ENCODE measurements at regions not wholly inside any gene's neighbourhood (a gene's known extent, or its start where the extent isn't known, plus 50 kb on each side); places are given as distances from the start of the nearest gene placed in this dataset.

GRCh38 chr3:124567179-124567578 is 163.1 kb upstream of the UMPS start:
- ChIA-PET POLR2A (interaction anchor here in 1 of 2 donors (0.6 kb wide), 1 partner anchor 10 kb away, joined by 3 read pairs; no protein-coding TSS in a partner anchor), CTCF (interaction anchor here (0.8 to 1.4 kb wide), 2 partner anchors 9 kb away, joined by 3 read pairs; no protein-coding TSS in a partner anchor)
- Histone ChIP-seq H3K4me1 (ENCODE audit: control insufficient read depth in 1 of 2, extremely low read depth in 1 of 2, insufficient read depth in 2 of 2, low read length in 2 of 2) (no peaks in the 10 kb centered on the region), H3K4me3 (ENCODE audit: control insufficient read depth in 1 of 2, extremely low read depth in 1 of 2, low read length in 1 of 2) (no peak overlapping the region), H3K9me3 (no peaks in the 10 kb centered on the region), H3K27me3 (replicated peaks in 1 of 2; ENCODE audit: control insufficient read depth in 2 of 2, extremely low read depth in 1 of 2, insufficient read depth in 2 of 2, low read length in 1 of 2) (peaks cover 0 to 4% of the 10 kb centered on the region in 2 experiments), H3K27ac (ENCODE audit: low read length) (no peak overlapping the region), H3K36me3 (ENCODE audit: control insufficient read depth in 2 of 2, extremely low read depth in 1 of 2, insufficient read depth in 1 of 2, low read length in 1 of 2) (no peaks in the 10 kb centered on the region)
- Mint-ChIP-seq H3K36me3 (no peaks in the 10 kb centered on the region), H3K9me3 (no peaks in the 10 kb centered on the region), H3K4me3 (no peak overlapping the region), H3K4me1 (no peaks in the 10 kb centered on the region), H3K27me3 (peaks cover 13% of the 10 kb centered on the region in 2 donors), H3K27ac (no peak overlapping the region)
- DNase-seq (no peak), ATAC-seq (replicated peaks in 1 of 4) (no peak)
- no CpG with 5 or more reads among the region's 1 CpG for WGBS (ENCODE audit: insufficient coverage)

- ChIA-PET CTCF (interaction anchor here (0.9 to 3.4 kb wide), 4 partner anchors 8 to 119 kb away, joined by 3 to 16 read pairs (median 3); no protein-coding TSS in a partner anchor), POLR2A (no interaction called here)
- no peak overlapping the region for H3K4me3 Mint-ChIP-seq
- Histone ChIP-seq H3K4me1 (ENCODE audit: control insufficient read depth in 1 of 2, extremely low read depth in 1 of 2, insufficient read depth in 2 of 2, low read length in 2 of 2) (no peaks in the 10 kb centered on the region), H3K36me3 (ENCODE audit: control insufficient read depth in 2 of 2, extremely low read depth in 1 of 2, insufficient read depth in 1 of 2, low read length in 1 of 2) (no peaks in the 10 kb centered on the region), H3K27ac (ENCODE audit: low read length) (no peak overlapping the region), H3K4me3 (ENCODE audit: control insufficient read depth in 1 of 2, extremely low read depth in 1 of 2, low read length in 1 of 2) (no peak overlapping the region), H3K27me3 (replicated peaks in 1 of 2; ENCODE audit: control insufficient read depth in 2 of 2, extremely low read depth in 1 of 2, insufficient read depth in 2 of 2, low read length in 1 of 2) (peaks cover 0 to under 1% of the 10 kb centered on the region in 2 experiments), H3K9me3 (no peaks in the 10 kb centered on the region)
- H3K36me3 Mint-ChIP-seq, result no peaks in the 10 kb centered on the region
- ATAC-seq (replicated peaks in 1 of 4) (no peak), DNase-seq (no peak)
- no peak overlapping the region for H3K27ac Mint-ChIP-seq
- WGBS (ENCODE audit: insufficient coverage), result 64% methylated on average over 1 of the region's 1 CpG
- H3K9me3 Mint-ChIP-seq, result no peaks in the 10 kb centered on the region
- H3K4me1 Mint-ChIP-seq, result no peaks in the 10 kb centered on the region
- peaks cover 0 to 3% of the 10 kb centered on the region in 2 donors for H3K27me3 Mint-ChIP-seq
Measured at GRCh38 chr3:124569761-124570160, 160.5 kb upstream of the UMPS start.

- Mint-ChIP-seq H3K9me3 (no peaks in the 10 kb centered on the region), H3K4me1 (no peaks in the 10 kb centered on the region), H3K36me3 (no peaks in the 10 kb centered on the region), H3K27ac (no peak overlapping the region), H3K27me3 (peaks cover 0 to 3% of the 10 kb centered on the region in 2 donors), H3K4me3 (no peak overlapping the region)
- WGBS (ENCODE audit: insufficient coverage), result no CpG with 5 or more reads among the region's 2 CpGs
- Histone ChIP-seq H3K4me3 (ENCODE audit: control insufficient read depth in 1 of 2, extremely low read depth in 1 of 2, low read length in 1 of 2) (no peak overlapping the region), H3K4me1 (ENCODE audit: control insufficient read depth in 1 of 2, extremely low read depth in 1 of 2, insufficient read depth in 2 of 2, low read length in 2 of 2) (no peaks in the 10 kb centered on the region), H3K36me3 (ENCODE audit: control insufficient read depth in 2 of 2, extremely low read depth in 1 of 2, insufficient read depth in 1 of 2, low read length in 1 of 2) (no peaks in the 10 kb centered on the region), H3K9me3 (no peaks in the 10 kb centered on the region), H3K27ac (ENCODE audit: low read length) (no peak overlapping the region), H3K27me3 (replicated peaks in 1 of 2; ENCODE audit: control insufficient read depth in 2 of 2, extremely low read depth in 1 of 2, insufficient read depth in 2 of 2, low read length in 1 of 2) (peaks cover 0 to 5% of the 10 kb centered on the region in 2 experiments)
- CTCF ChIA-PET, result interaction anchor here (0.8 to 3.4 kb wide), 5 partner anchors 9 to 119 kb away, joined by 3 to 16 read pairs (median 4); no protein-coding TSS in a partner anchor
- POLR2A ChIA-PET, result no interaction called here
- no peak for DNase-seq
- no peak for ATAC-seq (replicated peaks in 1 of 4)
Measured at GRCh38 chr3:124570232-124570631, 160.0 kb upstream of the UMPS start.

- CTCF ChIA-PET, result interaction anchor here in 1 of 2 donors (1.5 kb wide), 1 partner anchor 117 kb away, joined by 3 read pairs; no protein-coding TSS in a partner anchor
- ATAC-seq (replicated peaks in 1 of 4) (no peak), DNase-seq (no peak)
- Histone ChIP-seq H3K9me3 (no peaks in the 10 kb centered on the region), H3K4me3 (ENCODE audit: control insufficient read depth in 1 of 2, extremely low read depth in 1 of 2, low read length in 1 of 2) (no peak overlapping the region), H3K36me3 (ENCODE audit: control insufficient read depth in 2 of 2, extremely low read depth in 1 of 2, insufficient read depth in 1 of 2, low read length in 1 of 2) (no peaks in the 10 kb centered on the region), H3K27ac (ENCODE audit: low read length) (no peak overlapping the region), H3K4me1 (ENCODE audit: control insufficient read depth in 1 of 2, extremely low read depth in 1 of 2, insufficient read depth in 2 of 2, low read length in 2 of 2) (no peaks in the 10 kb centered on the region), H3K27me3 (replicated peaks in 1 of 2; ENCODE audit: control insufficient read depth in 2 of 2, extremely low read depth in 1 of 2, insufficient read depth in 2 of 2, low read length in 1 of 2) (peaks cover 0 to 5% of the 10 kb centered on the region in 2 experiments)
- Mint-ChIP-seq H3K27me3 (peaks cover 3% of the 10 kb centered on the region in 2 donors), H3K4me3 (no peak overlapping the region), H3K4me1 (no peaks in the 10 kb centered on the region), H3K27ac (no peak overlapping the region), H3K9me3 (no peaks in the 10 kb centered on the region), H3K36me3 (no peaks in the 10 kb centered on the region)
- WGBS (ENCODE audit: insufficient coverage), result 93% methylated on average over 5 of the region's 8 CpGs
- POLR2A ChIA-PET, result no interaction called here
Measured at GRCh38 chr3:124572851-124573405, 157.3 kb upstream of the UMPS start.

GRCh38 chr3:124574012-124574411 is 156.2 kb upstream of the UMPS start:
- no peak for DNase-seq
- 56% methylated on average over 1 of the region's 2 CpGs for WGBS (ENCODE audit: insufficient coverage)
- no peak for ATAC-seq (replicated peaks in 1 of 4)
- ChIA-PET CTCF (no interaction called here), POLR2A (no interaction called here)
- Histone ChIP-seq H3K27ac (ENCODE audit: low read length) (no peak overlapping the region), H3K4me3 (ENCODE audit: control insufficient read depth in 1 of 2, extremely low read depth in 1 of 2, low read length in 1 of 2) (no peak overlapping the region), H3K9me3 (no peaks in the 10 kb centered on the region), H3K27me3 (replicated peaks in 1 of 2; ENCODE audit: control insufficient read depth in 2 of 2, extremely low read depth in 1 of 2, insufficient read depth in 2 of 2, low read length in 1 of 2) (peaks cover 3 to 5% of the 10 kb centered on the region in 2 experiments), H3K36me3 (ENCODE audit: control insufficient read depth in 2 of 2, extremely low read depth in 1 of 2, insufficient read depth in 1 of 2, low read length in 1 of 2) (no peaks in the 10 kb centered on the region), H3K4me1 (ENCODE audit: control insufficient read depth in 1 of 2, extremely low read depth in 1 of 2, insufficient read depth in 2 of 2, low read length in 2 of 2) (no peaks in the 10 kb centered on the region)
- no peak overlapping the region for H3K4me3 Mint-ChIP-seq
- no peaks in the 10 kb centered on the region for H3K9me3 Mint-ChIP-seq
- no peak overlapping the region for H3K27ac Mint-ChIP-seq
- no peaks in the 10 kb centered on the region for H3K36me3 Mint-ChIP-seq
- peaks cover 3% of the 10 kb centered on the region in 2 donors for H3K27me3 Mint-ChIP-seq
- no peaks in the 10 kb centered on the region for H3K4me1 Mint-ChIP-seq

GRCh38 chr3:124576565-124577493 is 153.4 kb upstream of the UMPS start:
- ChIA-PET POLR2A (interaction anchor here (0.6 kb wide), 2 partner anchors 9 to 10 kb away, joined by 3 to 5 read pairs; no protein-coding TSS in a partner anchor), CTCF (interaction anchor here (0.6 to 3.1 kb wide), 5 partner anchors 12 to 113 kb away, joined by 3 to 13 read pairs (median 4); no protein-coding TSS in a partner anchor)
- no peak overlapping the region for H3K27ac Mint-ChIP-seq
- H3K27me3 Mint-ChIP-seq, result peaks cover 5 to 6% of the 10 kb centered on the region in 2 donors
- ATAC-seq (replicated peaks in 1 of 4) (no peak), DNase-seq (no peak)
- H3K4me1 ChIP-seq (ENCODE audit: control insufficient read depth in 1 of 2, extremely low read depth in 1 of 2, insufficient read depth in 2 of 2, low read length in 2 of 2), result no peaks in the 10 kb centered on the region
- no peak overlapping the region for H3K27ac ChIP-seq (ENCODE audit: low read length)
- peaks cover 3 to 5% of the 10 kb centered on the region in 2 experiments for H3K27me3 ChIP-seq (replicated peaks in 1 of 2; ENCODE audit: control insufficient read depth in 2 of 2, extremely low read depth in 1 of 2, insufficient read depth in 2 of 2, low read length in 1 of 2)
- WGBS (ENCODE audit: insufficient coverage), result 83% methylated on average over 1 of the region's 5 CpGs
- no peaks in the 10 kb centered on the region for H3K9me3 Mint-ChIP-seq
- no peaks in the 10 kb centered on the region for H3K9me3 ChIP-seq
- no peaks in the 10 kb centered on the region for H3K4me1 Mint-ChIP-seq
- no peak overlapping the region for H3K4me3 Mint-ChIP-seq
- no peaks in the 10 kb centered on the region for H3K36me3 Mint-ChIP-seq
- no peaks in the 10 kb centered on the region for H3K36me3 ChIP-seq (ENCODE audit: control insufficient read depth in 2 of 2, extremely low read depth in 1 of 2, insufficient read depth in 1 of 2, low read length in 1 of 2)
- no peak overlapping the region for H3K4me3 ChIP-seq (ENCODE audit: control insufficient read depth in 1 of 2, extremely low read depth in 1 of 2, low read length in 1 of 2)

All from T-cell (primary cell).